Astrocyte (in vitro differentiated cells and primary cell): ENCODE measurements at regions not wholly inside any gene's neighbourhood (a gene's known extent, or its start where the extent isn't known, plus 50 kb on each side); places are given as distances from the start of the nearest gene placed in this dataset.

ENCODE experiments used
- CTCF ChIP-seq: IDR thresholded peaks from 2 replicates; pipeline ENCODE4 v1.5.1; 2011; ENCODE audit warnings: low read depth, mild to moderate bottlenecking, inconsistent platforms, low read length, moderate library complexity; ENCODE audit not compliant: insufficient read depth
- EZH2 ChIP-seq: IDR thresholded peaks from 2 replicates; pipeline ENCODE4 v1.6.1; 2012; ENCODE audit warnings: mild to moderate bottlenecking, low read length, inconsistent platforms; ENCODE audit not compliant: insufficient read depth

GRCh38 chr12:116353958-116354357 lies 76.5 kb upstream of the MED13L start:
- no peak for TF ChIP-seq CTCF
- TF ChIP-seq EZH2, result no peak
